ENCODE measurements at regions not wholly inside any gene's neighbourhood (a gene's known extent, or its start where the extent isn't known, plus 50 kb on each side); places are given as distances from the start of the nearest gene placed in this dataset.

DNA sequence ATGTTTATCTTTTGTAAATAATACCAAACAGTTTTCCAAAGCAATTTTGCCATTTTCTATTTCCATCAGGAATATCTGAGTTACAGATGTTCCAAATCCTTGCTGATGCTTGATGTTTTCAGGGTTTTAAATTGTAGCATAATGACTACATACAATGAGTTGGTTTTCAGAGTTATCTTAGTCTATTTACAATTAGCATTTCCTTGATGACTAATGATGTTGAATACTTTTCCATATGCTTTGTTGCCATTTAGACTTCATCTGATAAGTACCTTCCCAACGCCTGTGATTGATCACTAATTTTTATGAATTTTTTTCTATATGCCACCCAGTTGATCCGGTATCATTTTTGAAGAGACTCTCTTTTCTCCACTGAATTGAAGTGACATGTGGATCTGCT is 102.3 kb downstream of the SLC25A46 start:
- TF ChIP-seq EP300 (IDR thresholded peaks at IDR 0.05; ENCODE audit: borderline replicate concordance in 1 of 2, low read depth in 2 of 2, low read length in 2 of 2), result no peak
- no peak for TF ChIP-seq SRF (IDR thresholded peaks at IDR 0.05; ENCODE audit: low read depth, low read length)
- TF ChIP-seq CEBPB (IDR thresholded peaks at IDR 0.05; ENCODE audit: low read depth, low read length), result no peak
- TF ChIP-seq, protein P1, sequence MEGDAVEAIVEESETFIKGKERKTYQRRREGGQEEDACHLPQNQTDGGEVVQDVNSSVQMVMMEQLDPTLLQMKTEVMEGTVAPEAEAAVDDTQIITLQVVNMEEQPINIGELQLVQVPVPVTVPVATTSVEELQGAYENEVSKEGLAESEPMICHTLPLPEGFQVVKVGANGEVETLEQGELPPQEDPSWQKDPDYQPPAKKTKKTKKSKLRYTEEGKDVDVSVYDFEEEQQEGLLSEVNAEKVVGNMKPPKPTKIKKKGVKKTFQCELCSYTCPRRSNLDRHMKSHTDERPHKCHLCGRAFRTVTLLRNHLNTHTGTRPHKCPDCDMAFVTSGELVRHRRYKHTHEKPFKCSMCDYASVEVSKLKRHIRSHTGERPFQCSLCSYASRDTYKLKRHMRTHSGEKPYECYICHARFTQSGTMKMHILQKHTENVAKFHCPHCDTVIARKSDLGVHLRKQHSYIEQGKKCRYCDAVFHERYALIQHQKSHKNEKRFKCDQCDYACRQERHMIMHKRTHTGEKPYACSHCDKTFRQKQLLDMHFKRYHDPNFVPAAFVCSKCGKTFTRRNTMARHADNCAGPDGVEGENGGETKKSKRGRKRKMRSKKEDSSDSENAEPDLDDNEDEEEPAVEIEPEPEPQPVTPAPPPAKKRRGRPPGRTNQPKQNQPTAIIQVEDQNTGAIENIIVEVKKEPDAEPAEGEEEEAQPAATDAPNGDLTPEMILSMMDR (IDR thresholded peaks at IDR 0.05; ENCODE audit: control extremely low read depth in 1 of 3, insufficient read depth in 1 of 3, low read depth in 1 of 3, low read length in 3 of 3), result no peak
- TF ChIP-seq, protein P2, sequence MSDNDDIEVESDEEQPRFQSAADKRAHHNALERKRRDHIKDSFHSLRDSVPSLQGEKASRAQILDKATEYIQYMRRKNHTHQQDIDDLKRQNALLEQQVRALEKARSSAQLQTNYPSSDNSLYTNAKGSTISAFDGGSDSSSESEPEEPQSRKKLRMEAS (IDR thresholded peaks at IDR 0.05), result no peak
- TF ChIP-seq, protein P3, sequence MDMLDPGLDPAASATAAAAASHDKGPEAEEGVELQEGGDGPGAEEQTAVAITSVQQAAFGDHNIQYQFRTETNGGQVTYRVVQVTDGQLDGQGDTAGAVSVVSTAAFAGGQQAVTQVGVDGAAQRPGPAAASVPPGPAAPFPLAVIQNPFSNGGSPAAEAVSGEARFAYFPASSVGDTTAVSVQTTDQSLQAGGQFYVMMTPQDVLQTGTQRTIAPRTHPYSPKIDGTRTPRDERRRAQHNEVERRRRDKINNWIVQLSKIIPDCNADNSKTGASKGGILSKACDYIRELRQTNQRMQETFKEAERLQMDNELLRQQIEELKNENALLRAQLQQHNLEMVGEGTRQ (IDR thresholded peaks at IDR 0.05; ENCODE audit: low read length), result no peak
- TF ChIP-seq POLR2AphosphoS5 (IDR thresholded peaks at IDR 0.05; ENCODE audit: low read depth, low read length), result no peak
- no peak for TF ChIP-seq POLR2A (IDR thresholded peaks at IDR 0.05; ENCODE audit: control extremely low read depth in 1 of 2, low read depth in 2 of 2, low read length in 2 of 2)
- TF ChIP-seq RBBP5 (IDR thresholded peaks at IDR 0.05; ENCODE audit: borderline replicate concordance, low read depth, low read length), result no peak
- no peak for TF ChIP-seq ASH2L (IDR thresholded peaks at IDR 0.05; ENCODE audit: low read length)
